K562 (cell line): ENCODE measurements at regions not wholly inside any gene's neighbourhood (a gene's known extent, or its start where the extent isn't known, plus 50 kb on each side); places are given as distances from the start of the nearest gene placed in this dataset.

Experiments used
- CEBPB ChIP-seq: fragments of 450-650 bp; IDR thresholded peaks from 2 replicates; pipeline ENCODE4 v1.6.1; 2016; ENCODE audit warnings: missing genetic modification characterization, missing compliant biosample characterization
- E2F4 ChIP-seq: sonication (generic); formaldehyde crosslinking; IDR thresholded peaks from 2 replicates; pipeline ENCODE4 v1.8.0; 2022; ENCODE audit warnings: mild to moderate bottlenecking, low read depth, missing genetic modification reagents
- FOS ChIP-seq: IDR thresholded peaks from 3 replicates; pipeline ENCODE4 v1.6.1; 2011; ENCODE audit not compliant: insufficient read length; ENCODE audit errors: extremely low read depth
- GATAD2A ChIP-seq: fragments of 450-650 bp; IDR thresholded peaks from 2 replicates; pipeline ENCODE4 v1.6.1; 2017
- HOXB6 ChIP-seq: fragments of 250-450 bp; sonication (Bioruptor Pico); IDR thresholded peaks from 2 replicates; pipeline ENCODE4 v1.5.1; 2022; ENCODE audit warnings: mild to moderate bottlenecking, borderline replicate concordance
- KDM2B ChIP-seq: fragments of 250-450 bp; sonication (Bioruptor Pico); IDR thresholded peaks from 2 replicates; pipeline ENCODE4 v1.8.0; 2021; ENCODE audit warnings: mild to moderate bottlenecking, moderate library complexity
- MEF2D ChIP-seq: conservative IDR thresholded peaks from 2 replicates; pipeline ENCODE4 v1.6.1; 2016; ENCODE audit warnings: low read depth, missing genetic modification characterization, missing compliant biosample characterization
- NCOR1 ChIP-seq: fragments of 450-650 bp; IDR thresholded peaks from 2 replicates; pipeline ENCODE4 v1.6.1; 2016; ENCODE audit warnings: mild to moderate bottlenecking, moderate library complexity
- NR2F6 ChIP-seq: fragments of 450-650 bp; formaldehyde crosslinking; IDR thresholded peaks from 2 replicates; pipeline ENCODE4 v1.4.0; 2020; ENCODE audit warnings: mild to moderate bottlenecking
- PHB2 ChIP-seq: fragments of 450-650 bp; IDR thresholded peaks from 2 replicates; pipeline ENCODE4 v1.6.1; 2017; ENCODE audit warnings: low read depth
- POLR2AphosphoS2 ChIP-seq: IDR thresholded peaks from 2 replicates; pipeline ENCODE4 v1.6.1; 2012; ENCODE audit warnings: low read length, improper control_type of control experiment
- RAD51 ChIP-seq: fragments of 450-650 bp; IDR thresholded peaks from 2 replicates; pipeline ENCODE4 v1.7.1; 2016; ENCODE audit warnings: low read depth, mild to moderate bottlenecking, borderline replicate concordance
- RERE ChIP-seq: sonication (generic); formaldehyde crosslinking; IDR thresholded peaks from 2 replicates; pipeline ENCODE4 v1.8.0; 2023; ENCODE audit warnings: missing genetic modification reagents, mild to moderate bottlenecking, borderline replicate concordance
- SLC30A9 ChIP-seq: fragments of 250-450 bp; sonication (Bioruptor Pico); IDR thresholded peaks from 2 replicates; pipeline ENCODE4 v1.8.0; 2022; ENCODE audit warnings: mild to moderate bottlenecking, moderate library complexity
- TAF15 ChIP-seq: fragments of 200-400 bp; formaldehyde crosslinking; IDR thresholded peaks from 2 replicates; pipeline ENCODE4 v1.6.1; 2017; ENCODE audit warnings: mild to moderate bottlenecking, low read depth, low read length, moderate library complexity
- VEZF1 ChIP-seq: fragments of 200-800 bp; sonication (Bioruptor generic); IDR thresholded peaks from 2 replicates; pipeline ENCODE4 v1.6.1; 2017; ENCODE audit warnings: missing genetic modification characterization, missing compliant biosample characterization
- TF ChIP-seq, protein P1 (sequence below): fragments of 450-650 bp; IDR thresholded peaks from 2 replicates; pipeline ENCODE4 v1.6.1; 2016
- TF ChIP-seq, protein P2 (sequence below), 2 experiments: fragments of 450-650 bp; conservative IDR thresholded peaks; 2 replicates each; pipeline ENCODE4 v1.6.1; 2017; ENCODE audit warnings: mild to moderate bottlenecking in 2 of 2, moderate library complexity in 2 of 2
- TF ChIP-seq, protein P3 (sequence below): sonication (generic); formaldehyde crosslinking; IDR thresholded peaks from 2 replicates; pipeline ENCODE4 v1.8.0; 2022; ENCODE audit warnings: mild to moderate bottlenecking, missing genetic modification reagents

GRCh38 chr1:94755675-94756074 is 64.5 kb upstream of the SLC44A3 start (continued):
- TF ChIP-seq POLR2AphosphoS2: no peak
- TF ChIP-seq E2F4 (CRISPR knock-in tag): no peak
- TF ChIP-seq CEBPB (tag): no peak
- TF ChIP-seq, protein P1, sequence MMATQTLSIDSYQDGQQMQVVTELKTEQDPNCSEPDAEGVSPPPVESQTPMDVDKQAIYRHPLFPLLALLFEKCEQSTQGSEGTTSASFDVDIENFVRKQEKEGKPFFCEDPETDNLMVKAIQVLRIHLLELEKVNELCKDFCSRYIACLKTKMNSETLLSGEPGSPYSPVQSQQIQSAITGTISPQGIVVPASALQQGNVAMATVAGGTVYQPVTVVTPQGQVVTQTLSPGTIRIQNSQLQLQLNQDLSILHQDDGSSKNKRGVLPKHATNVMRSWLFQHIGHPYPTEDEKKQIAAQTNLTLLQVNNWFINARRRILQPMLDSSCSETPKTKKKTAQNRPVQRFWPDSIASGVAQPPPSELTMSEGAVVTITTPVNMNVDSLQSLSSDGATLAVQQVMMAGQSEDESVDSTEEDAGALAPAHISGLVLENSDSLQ: no peak
- TF ChIP-seq MEF2D (tag): no peak
- TF ChIP-seq SLC30A9: no peak
- peak; percentile 27; the same call in 1 of the 2 replicates for TF ChIP-seq NCOR1
- no peak for TF ChIP-seq GATAD2A
- TF ChIP-seq RAD51: peak; percentile 78
- no peak for TF ChIP-seq HOXB6 (CRISPR knock-in tag)
- no peak for TF ChIP-seq RERE (CRISPR knock-in tag)
- no peak for TF ChIP-seq VEZF1
- no peak for TF ChIP-seq KDM2B (CRISPR knock-in tag)
- TF ChIP-seq TAF15: no peak
- TF ChIP-seq FOS: no peak
- TF ChIP-seq, protein P2, sequence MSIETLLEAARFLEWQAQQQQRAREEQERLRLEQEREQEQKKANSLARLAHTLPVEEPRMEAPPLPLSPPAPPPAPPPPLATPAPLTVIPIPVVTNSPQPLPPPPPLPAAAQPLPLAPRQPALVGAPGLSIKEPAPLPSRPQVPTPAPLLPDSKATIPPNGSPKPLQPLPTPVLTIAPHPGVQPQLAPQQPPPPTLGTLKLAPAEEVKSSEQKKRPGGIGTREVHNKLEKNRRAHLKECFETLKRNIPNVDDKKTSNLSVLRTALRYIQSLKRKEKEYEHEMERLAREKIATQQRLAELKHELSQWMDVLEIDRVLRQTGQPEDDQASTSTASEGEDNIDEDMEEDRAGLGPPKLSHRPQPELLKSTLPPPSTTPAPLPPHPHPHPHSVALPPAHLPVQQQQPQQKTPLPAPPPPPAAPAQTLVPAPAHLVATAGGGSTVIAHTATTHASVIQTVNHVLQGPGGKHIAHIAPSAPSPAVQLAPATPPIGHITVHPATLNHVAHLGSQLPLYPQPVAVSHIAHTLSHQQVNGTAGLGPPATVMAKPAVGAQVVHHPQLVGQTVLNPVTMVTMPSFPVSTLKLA (conservative IDR thresholded peaks at IDR 0.05): 0 out of 4 replicates have a peak, but pooled peaks of 1 of the 2 experiments have one; percentile 20
- no peak for TF ChIP-seq PHB2
- TF ChIP-seq, protein P3, sequence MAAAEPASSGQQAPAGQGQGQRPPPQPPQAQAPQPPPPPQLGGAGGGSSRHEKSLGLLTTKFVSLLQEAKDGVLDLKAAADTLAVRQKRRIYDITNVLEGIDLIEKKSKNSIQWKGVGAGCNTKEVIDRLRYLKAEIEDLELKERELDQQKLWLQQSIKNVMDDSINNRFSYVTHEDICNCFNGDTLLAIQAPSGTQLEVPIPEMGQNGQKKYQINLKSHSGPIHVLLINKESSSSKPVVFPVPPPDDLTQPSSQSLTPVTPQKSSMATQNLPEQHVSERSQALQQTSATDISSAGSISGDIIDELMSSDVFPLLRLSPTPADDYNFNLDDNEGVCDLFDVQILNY: no peak
- no peak for TF ChIP-seq NR2F6
